ENCODE measurements at regions not wholly inside any gene's neighbourhood (a gene's known extent, or its start where the extent isn't known, plus 50 kb on each side); places are given as distances from the start of the nearest gene placed in this dataset.

- TF ChIP-seq POLR2AphosphoS5 (IDR thresholded peaks at IDR 0.05; ENCODE audit: low read depth, low read length) = no peak
- no peak for TF ChIP-seq POLR2A (IDR thresholded peaks at IDR 0.05; ENCODE audit: low read depth, low read length)
- no peak for TF ChIP-seq TAF1 (IDR thresholded peaks at IDR 0.05; ENCODE audit: borderline replicate concordance, low read depth, low read length)
- DNase-seq (ENCODE audit: insufficient read length) (no peak), FAIRE-seq (no peak)
Measured at GRCh38 chr4:117327491-117327890, 242.1 kb upstream of the TRAM1L1 start.

- TF ChIP-seq POLR2A (IDR thresholded peaks at IDR 0.05; ENCODE audit: low read depth, low read length) = no peak
- TF ChIP-seq POLR2AphosphoS5 (IDR thresholded peaks at IDR 0.05; ENCODE audit: low read depth, low read length) = no peak
- TF ChIP-seq TAF1 (IDR thresholded peaks at IDR 0.05; ENCODE audit: borderline replicate concordance, low read depth, low read length) = no peak
- no peak for FAIRE-seq
Measured at GRCh38 chr4:117328333-117328732, 243.0 kb upstream of the TRAM1L1 start.

GRCh38 chr4:117331817-117332216, 246.4 kb upstream of the TRAM1L1 start:
- DNase-seq (ENCODE audit: insufficient read length) = no peak
- TF ChIP-seq POLR2AphosphoS5 (IDR thresholded peaks at IDR 0.05; ENCODE audit: low read depth, low read length) (no peak), POLR2A (IDR thresholded peaks at IDR 0.05; ENCODE audit: low read depth, low read length) (no peak), TAF1 (IDR thresholded peaks at IDR 0.05; ENCODE audit: borderline replicate concordance, low read depth, low read length) (no peak)
- no peak for FAIRE-seq

More at GRCh38 chr4:117328333-117328732, 243.0 kb upstream of the TRAM1L1 start:
- no peak for DNase-seq (ENCODE audit: insufficient read length)

GRCh38 chr4:117334451-117335188, 249.2 kb upstream of the TRAM1L1 start:
- FAIRE-seq (peak; percentile 40), DNase-seq (ENCODE audit: insufficient read length) (no peak)
- TF ChIP-seq TAF1 (IDR thresholded peaks at IDR 0.05; ENCODE audit: borderline replicate concordance, low read depth, low read length) (no peak), POLR2AphosphoS5 (IDR thresholded peaks at IDR 0.05; ENCODE audit: low read depth, low read length) (no peak), POLR2A (IDR thresholded peaks at IDR 0.05; ENCODE audit: low read depth, low read length) (no peak)

GRCh38 chr4:117357437-117357836, 272.1 kb upstream of the TRAM1L1 start:
- no peak for FAIRE-seq
- TF ChIP-seq POLR2A (IDR thresholded peaks at IDR 0.05; ENCODE audit: low read depth, low read length) (no peak), TAF1 (IDR thresholded peaks at IDR 0.05; ENCODE audit: borderline replicate concordance, low read depth, low read length) (no peak), POLR2AphosphoS5 (IDR thresholded peaks at IDR 0.05; ENCODE audit: low read depth, low read length) (no peak)
- DNase-seq (ENCODE audit: insufficient read length) = no peak

- no peak for DNase-seq (ENCODE audit: insufficient read length)
- no peak for FAIRE-seq
- no peak for TF ChIP-seq POLR2A (IDR thresholded peaks at IDR 0.05; ENCODE audit: low read depth, low read length)
- TF ChIP-seq TAF1 (IDR thresholded peaks at IDR 0.05; ENCODE audit: borderline replicate concordance, low read depth, low read length) = no peak
- no peak for TF ChIP-seq POLR2AphosphoS5 (IDR thresholded peaks at IDR 0.05; ENCODE audit: low read depth, low read length)
Measured at GRCh38 chr4:117357866-117358265, 272.5 kb upstream of the TRAM1L1 start.

GRCh38 chr4:117370944-117371668, 285.7 kb upstream of the TRAM1L1 start:
- no peak for FAIRE-seq
- no peak for DNase-seq (ENCODE audit: insufficient read length)
- TF ChIP-seq TAF1 (IDR thresholded peaks at IDR 0.05; ENCODE audit: borderline replicate concordance, low read depth, low read length) (no peak), POLR2A (IDR thresholded peaks at IDR 0.05; ENCODE audit: low read depth, low read length) (no peak), POLR2AphosphoS5 (IDR thresholded peaks at IDR 0.05; ENCODE audit: low read depth, low read length) (no peak)

GRCh38 chr4:117375101-117375500, 289.7 kb upstream of the TRAM1L1 start:
- DNase-seq (ENCODE audit: insufficient read length) = no peak
- TF ChIP-seq POLR2A (IDR thresholded peaks at IDR 0.05; ENCODE audit: low read depth, low read length) = no peak
- no peak for TF ChIP-seq POLR2AphosphoS5 (IDR thresholded peaks at IDR 0.05; ENCODE audit: low read depth, low read length)
- TF ChIP-seq TAF1 (IDR thresholded peaks at IDR 0.05; ENCODE audit: borderline replicate concordance, low read depth, low read length) = no peak
- no peak for FAIRE-seq

- TF ChIP-seq TAF1 (IDR thresholded peaks at IDR 0.05; ENCODE audit: borderline replicate concordance, low read depth, low read length) (no peak), POLR2A (IDR thresholded peaks at IDR 0.05; ENCODE audit: low read depth, low read length) (no peak), POLR2AphosphoS5 (IDR thresholded peaks at IDR 0.05; ENCODE audit: low read depth, low read length) (no peak)
- DNase-seq (ENCODE audit: insufficient read length) (no peak), FAIRE-seq (no peak)
Measured at GRCh38 chr4:117376692-117377091, 291.3 kb upstream of the TRAM1L1 start.

- FAIRE-seq (no peak), DNase-seq (ENCODE audit: insufficient read length) (no peak)
- TF ChIP-seq TAF1 (IDR thresholded peaks at IDR 0.05; ENCODE audit: borderline replicate concordance, low read depth, low read length) (no peak), POLR2AphosphoS5 (IDR thresholded peaks at IDR 0.05; ENCODE audit: low read depth, low read length) (no peak), POLR2A (IDR thresholded peaks at IDR 0.05; ENCODE audit: low read depth, low read length) (no peak)
Measured at GRCh38 chr4:117378942-117379341, 293.6 kb upstream of the TRAM1L1 start.

GRCh38 chr4:117383468-117383867, 298.1 kb upstream of the TRAM1L1 start:
- TF ChIP-seq TAF1 (IDR thresholded peaks at IDR 0.05; ENCODE audit: borderline replicate concordance, low read depth, low read length) (no peak), POLR2AphosphoS5 (IDR thresholded peaks at IDR 0.05; ENCODE audit: low read depth, low read length) (no peak), POLR2A (IDR thresholded peaks at IDR 0.05; ENCODE audit: low read depth, low read length) (no peak)
- FAIRE-seq (no peak), DNase-seq (ENCODE audit: insufficient read length) (no peak)

GRCh38 chr4:117385526-117385925, 300.1 kb upstream of the TRAM1L1 start:
- DNase-seq (ENCODE audit: insufficient read length) (no peak), FAIRE-seq (no peak)
- TF ChIP-seq TAF1 (IDR thresholded peaks at IDR 0.05; ENCODE audit: borderline replicate concordance, low read depth, low read length) = no peak
- TF ChIP-seq POLR2A (IDR thresholded peaks at IDR 0.05; ENCODE audit: low read depth, low read length) = no peak
- TF ChIP-seq POLR2AphosphoS5 (IDR thresholded peaks at IDR 0.05; ENCODE audit: low read depth, low read length) = no peak
